Astrocyte (in vitro differentiated cells and primary cell): ENCODE measurements at regions not wholly inside any gene's neighbourhood (a gene's known extent, or its start where the extent isn't known, plus 50 kb on each side); places are given as distances from the start of the nearest gene placed in this dataset.

Source experiments
- DNase-seq: peaks from one replicate; pipeline ENCODE4 v3.0.0-alpha.2; 2010; ENCODE audit warnings: low read depth
- FAIRE-seq: peaks from 2 replicates; lab custom pipeline; 2011; peaks lifted over from hg19 to GRCh38; lab: Jason Lieb, UNC
- H2AFZ ChIP-seq: 2 replicates; pipeline ENCODE4 v1.6.0; 2012; ENCODE audit warnings: low read depth, low read length, inconsistent platforms
- H3K27ac ChIP-seq: 2 replicates; pipeline ENCODE4 v1.5.1; 2011; ENCODE audit warnings: low read depth, low read length, inconsistent platforms
- H3K27me3 ChIP-seq: 2 replicates; pipeline ENCODE4 v1.6.0; 2011; ENCODE audit warnings: low read length, inconsistent platforms; ENCODE audit not compliant: insufficient read depth
- H3K36me3 ChIP-seq: 2 replicates; pipeline ENCODE4 v1.5.1; 2011; ENCODE audit warnings: low read length, inconsistent platforms; ENCODE audit not compliant: insufficient read depth
- H3K4me1 ChIP-seq: 2 replicates; pipeline ENCODE4 v1.5.1; 2011; ENCODE audit warnings: low read length, inconsistent platforms; ENCODE audit not compliant: insufficient read depth
- H3K4me2 ChIP-seq: 2 replicates; pipeline ENCODE4 v1.6.0; 2012; ENCODE audit warnings: low read length, inconsistent platforms
- H3K4me3 ChIP-seq: 2 replicates; pipeline ENCODE4 v1.5.1; 2011; ENCODE audit warnings: low read depth, mild to moderate bottlenecking, low read length, inconsistent platforms; ENCODE audit not compliant: insufficient read depth
- H3K79me2 ChIP-seq: 2 replicates; pipeline ENCODE4 v1.6.0; 2012; ENCODE audit warnings: mild to moderate bottlenecking, low read length, inconsistent platforms; ENCODE audit not compliant: insufficient read depth
- H3K9ac ChIP-seq: 2 replicates; pipeline ENCODE4 v1.6.0; 2012; ENCODE audit warnings: mild to moderate bottlenecking, low read length, inconsistent platforms
- H3K9me3 ChIP-seq: 2 replicates; pipeline ENCODE4 v1.5.1; 2012; ENCODE audit warnings: low read depth, mild to moderate bottlenecking, low read length, inconsistent platforms; ENCODE audit not compliant: insufficient read depth
- H4K20me1 ChIP-seq: 2 replicates; pipeline ENCODE4 v1.6.0; 2012; ENCODE audit warnings: low read length, inconsistent platforms; ENCODE audit not compliant: insufficient read depth
- H3K27ac Mint-ChIP-seq: one replicate; pipeline ENCODE4 v1.8.0; 2021; ENCODE audit warnings: mild to moderate bottlenecking, mixed read lengths; ENCODE audit not compliant: unreplicated experiment
- H3K27me3 Mint-ChIP-seq: one replicate; pipeline ENCODE4 v1.8.0; 2021; ENCODE audit warnings: low read depth, mixed read lengths; ENCODE audit not compliant: unreplicated experiment
- H3K36me3 Mint-ChIP-seq: one replicate; pipeline ENCODE4 v1.8.0; 2021; ENCODE audit warnings: low read depth, mixed read lengths; ENCODE audit not compliant: unreplicated experiment
- H3K4me1 Mint-ChIP-seq: one replicate; pipeline ENCODE4 v1.8.0; 2021; ENCODE audit warnings: low read depth, mixed read lengths; ENCODE audit not compliant: unreplicated experiment
- H3K4me3 Mint-ChIP-seq: one replicate; pipeline ENCODE4 v1.8.0; 2021; ENCODE audit warnings: mild to moderate bottlenecking, moderate library complexity, mixed read lengths; ENCODE audit not compliant: unreplicated experiment
- H3K9me3 Mint-ChIP-seq: one replicate; pipeline ENCODE4 v1.8.0; 2021; ENCODE audit warnings: mild to moderate bottlenecking, mixed read lengths; ENCODE audit not compliant: unreplicated experiment
- EZH2 ChIP-seq: IDR thresholded peaks from 2 replicates; pipeline ENCODE4 v1.6.1; 2012; ENCODE audit warnings: mild to moderate bottlenecking, low read length, inconsistent platforms; ENCODE audit not compliant: insufficient read depth
- TF ChIP-seq, protein P1 (sequence below): IDR thresholded peaks from 2 replicates; pipeline ENCODE4 v1.5.1; 2011; ENCODE audit warnings: low read depth, mild to moderate bottlenecking, inconsistent platforms, low read length, moderate library complexity; ENCODE audit not compliant: insufficient read depth

DNA sequence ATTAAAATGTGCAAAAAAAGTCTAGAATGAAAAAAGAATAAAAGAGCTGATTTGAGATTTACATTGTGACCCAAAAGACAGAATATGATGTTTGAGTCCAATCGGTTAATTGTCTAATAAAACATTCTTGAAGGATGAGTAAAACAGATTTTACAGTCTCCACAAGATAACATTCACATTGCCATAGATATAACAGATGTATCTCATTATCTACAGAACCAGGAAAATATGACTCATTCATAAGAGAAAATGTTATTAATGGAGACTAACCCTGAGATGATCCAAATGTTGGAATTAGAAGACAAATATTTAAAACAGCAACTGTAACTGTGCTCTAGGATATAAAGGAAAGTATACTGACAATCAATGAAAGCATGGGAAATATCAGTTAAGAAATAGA is 141.7 kb downstream of the RFX6 start:
- Histone ChIP-seq H3K4me3 (no peak overlapping the region), H3K9me3 (no peaks in the 10 kb centered on the region), H3K9ac (no peak overlapping the region), H3K36me3 (no peaks in the 10 kb centered on the region), H3K79me2 (no peaks in the 10 kb centered on the region), H3K27ac (no peak overlapping the region), H4K20me1 (no peaks in the 10 kb centered on the region), H3K4me1 (no peaks in the 10 kb centered on the region), H2AFZ (no peak overlapping the region), H3K27me3 (no peaks in the 10 kb centered on the region), H3K4me2 (no peak overlapping the region)
- Mint-ChIP-seq H3K36me3 (no peaks in the 10 kb centered on the region), H3K4me1 (no peaks in the 10 kb centered on the region), H3K9me3 (peaks cover 3% of the 10 kb centered on the region), H3K27me3 (no peaks in the 10 kb centered on the region), H3K4me3 (no peak overlapping the region), H3K27ac (no peak overlapping the region)
- no peak for FAIRE-seq
- peak; percentile 14 for DNase-seq
- TF ChIP-seq, protein P1, sequence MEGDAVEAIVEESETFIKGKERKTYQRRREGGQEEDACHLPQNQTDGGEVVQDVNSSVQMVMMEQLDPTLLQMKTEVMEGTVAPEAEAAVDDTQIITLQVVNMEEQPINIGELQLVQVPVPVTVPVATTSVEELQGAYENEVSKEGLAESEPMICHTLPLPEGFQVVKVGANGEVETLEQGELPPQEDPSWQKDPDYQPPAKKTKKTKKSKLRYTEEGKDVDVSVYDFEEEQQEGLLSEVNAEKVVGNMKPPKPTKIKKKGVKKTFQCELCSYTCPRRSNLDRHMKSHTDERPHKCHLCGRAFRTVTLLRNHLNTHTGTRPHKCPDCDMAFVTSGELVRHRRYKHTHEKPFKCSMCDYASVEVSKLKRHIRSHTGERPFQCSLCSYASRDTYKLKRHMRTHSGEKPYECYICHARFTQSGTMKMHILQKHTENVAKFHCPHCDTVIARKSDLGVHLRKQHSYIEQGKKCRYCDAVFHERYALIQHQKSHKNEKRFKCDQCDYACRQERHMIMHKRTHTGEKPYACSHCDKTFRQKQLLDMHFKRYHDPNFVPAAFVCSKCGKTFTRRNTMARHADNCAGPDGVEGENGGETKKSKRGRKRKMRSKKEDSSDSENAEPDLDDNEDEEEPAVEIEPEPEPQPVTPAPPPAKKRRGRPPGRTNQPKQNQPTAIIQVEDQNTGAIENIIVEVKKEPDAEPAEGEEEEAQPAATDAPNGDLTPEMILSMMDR: no peak
- no peak for TF ChIP-seq EZH2

GRCh38 chr6:117022774-117023173 is 145.7 kb downstream of the RFX6 start:
- no peak overlapping the region for H3K4me3 ChIP-seq
- H4K20me1 ChIP-seq: no peaks in the 10 kb centered on the region
- no peak overlapping the region for H3K9ac ChIP-seq
- no peaks in the 10 kb centered on the region for H3K27me3 Mint-ChIP-seq
- no peaks in the 10 kb centered on the region for H3K36me3 ChIP-seq
- H3K4me1 ChIP-seq: no peaks in the 10 kb centered on the region
- no peak overlapping the region for H3K27ac ChIP-seq
- H3K9me3 Mint-ChIP-seq: no peaks in the 10 kb centered on the region
- no peak overlapping the region for H2AFZ ChIP-seq
- H3K4me2 ChIP-seq: no peak overlapping the region
- no peak overlapping the region for H3K27ac Mint-ChIP-seq
- TF ChIP-seq, protein P1: no peak
- TF ChIP-seq EZH2: no peak
- H3K79me2 ChIP-seq: no peaks in the 10 kb centered on the region
- FAIRE-seq (no peak), DNase-seq (no peak)
- no peaks in the 10 kb centered on the region for H3K27me3 ChIP-seq
- H3K36me3 Mint-ChIP-seq: no peaks in the 10 kb centered on the region
- no peaks in the 10 kb centered on the region for H3K9me3 ChIP-seq
- H3K4me3 Mint-ChIP-seq: no peak overlapping the region
- H3K4me1 Mint-ChIP-seq: no peaks in the 10 kb centered on the region

- Histone ChIP-seq H3K36me3 (no peaks in the 10 kb centered on the region), H2AFZ (no peak overlapping the region), H3K4me2 (no peak overlapping the region), H3K9ac (no peak overlapping the region), H3K4me3 (no peak overlapping the region), H4K20me1 (no peaks in the 10 kb centered on the region), H3K27me3 (no peaks in the 10 kb centered on the region), H3K4me1 (no peaks in the 10 kb centered on the region), H3K9me3 (no peaks in the 10 kb centered on the region), H3K27ac (no peak overlapping the region), H3K79me2 (no peaks in the 10 kb centered on the region)
- Mint-ChIP-seq H3K4me3 (no peak overlapping the region), H3K4me1 (no peaks in the 10 kb centered on the region), H3K9me3 (no peaks in the 10 kb centered on the region), H3K27ac (no peak overlapping the region), H3K27me3 (no peaks in the 10 kb centered on the region), H3K36me3 (no peaks in the 10 kb centered on the region)
- no peak for FAIRE-seq
- DNase-seq: no peak
- TF ChIP-seq, protein P1: no peak
- no peak for TF ChIP-seq EZH2
Observed at GRCh38 chr6:117025310-117025709, 148.3 kb downstream of the RFX6 start.
